ENCODE measurements at regions not wholly inside any gene's neighbourhood (a gene's known extent, or its start where the extent isn't known, plus 50 kb on each side); places are given as distances from the start of the nearest gene placed in this dataset.

DNA sequence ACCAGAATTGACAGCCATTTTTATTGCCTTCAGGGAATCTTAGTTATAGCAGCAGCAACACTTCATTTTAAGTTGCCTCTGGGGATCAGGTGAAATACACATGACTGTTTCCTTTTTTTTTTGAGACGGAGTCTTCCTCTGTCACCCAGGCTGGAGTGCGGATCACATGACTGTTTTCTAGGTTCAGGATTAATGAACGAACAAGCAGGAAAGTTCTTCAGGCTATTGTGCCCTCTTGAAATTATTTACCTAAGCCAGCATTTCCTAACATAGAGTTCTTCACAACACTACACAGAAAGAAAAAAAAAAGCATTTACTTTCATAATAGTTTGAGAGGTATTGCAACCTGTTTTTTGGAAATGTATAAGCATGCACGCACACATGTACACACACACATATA, 2032.8 kb downstream of the PCDH7 start (continued):
- TF ChIP-seq PHF8 (conservative IDR thresholded peaks at IDR 0.05; ENCODE audit: low read depth, low read length), result no peak
- no peak for TF ChIP-seq CHD1 (IDR thresholded peaks at IDR 0.05; ENCODE audit: low read depth, low read length)
